IMR-90 (cell line): ENCODE measurements at regions not wholly inside any gene's neighbourhood (a gene's known extent, or its start where the extent isn't known, plus 50 kb on each side); places are given as distances from the start of the nearest gene placed in this dataset.

Source experiments
- ATAC-seq: fragments of 200-7000 bp; cut with Tn5 transposase; 2 replicates; pipeline ENCODE4 v1.9.1; 2020; ENCODE audit warnings: low read depth, mild to moderate bottlenecking, moderate library complexity
- BruUV-seq: library from RNA; stranded (reverse); fragments of 400-500 nt; replicated peaks from 2 replicates; lab custom pipeline; 2021; lab: Mats Ljungman, UMichigan
- CTCF ChIA-PET: fragments of 300-600 bp; formaldehyde crosslinking; extraction: SDS; loops from one replicate; lab custom pipeline; 2021; ENCODE audit warnings: antibody characterized with exemption; lab: Yijun Ruan, JAX
- POLR2A ChIA-PET: fragments of 300-600 bp; sonication (Branson Sonifier 250); formaldehyde crosslinking; loops from one replicate; lab custom pipeline; 2022; ENCODE audit warnings: antibody characterized with exemption; ENCODE audit not compliant: unreplicated experiment; lab: Charles Lee
- DNase-seq: peaks from one replicate; pipeline ENCODE4 v3.0.0; 2013
- H2AFZ ChIP-seq: replicated peaks from 2 replicates; pipeline ENCODE3; 2013; ENCODE audit warnings: low read length, mild to moderate bottlenecking; ENCODE audit not compliant: poor library complexity
- H2AK5ac ChIP-seq: 2 replicates; pipeline ENCODE4 v1.6.1; 2013; ENCODE audit warnings: low read depth, low read length, inconsistent platforms
- H2AK9ac ChIP-seq: replicated peaks from 2 replicates; pipeline ENCODE3; 2013; ENCODE audit warnings: mild to moderate bottlenecking, low read depth, low read length, moderate library complexity; ENCODE audit not compliant: poor library complexity
- H2BK120ac ChIP-seq: 2 replicates; pipeline ENCODE4 v1.6.1; 2013; ENCODE audit warnings: low read depth, low read length, inconsistent platforms
- H2BK15ac ChIP-seq: 3 replicates; pipeline ENCODE4 v1.6.1; 2013; ENCODE audit warnings: low read depth, low read length, inconsistent platforms
- H2BK20ac ChIP-seq: 2 replicates; pipeline ENCODE4 v1.6.1; 2013; ENCODE audit warnings: low read depth, mild to moderate bottlenecking, inconsistent platforms, low read length, moderate library complexity
- H2BK5ac ChIP-seq: 2 replicates; pipeline ENCODE4 v1.6.1; 2013; ENCODE audit warnings: mild to moderate bottlenecking, low read depth, low read length, inconsistent platforms; ENCODE audit not compliant: poor library complexity, severe bottlenecking
- H3K14ac ChIP-seq: replicated peaks from 2 replicates; pipeline ENCODE4 v1.6.1; 2013; ENCODE audit warnings: low read depth, low read length, inconsistent platforms
- H3K18ac ChIP-seq: 2 replicates; pipeline ENCODE4 v1.6.1; 2013; ENCODE audit warnings: low read depth, low read length, control low read depth
- H3K23ac ChIP-seq: 2 replicates; pipeline ENCODE4 v1.6.1; 2013; ENCODE audit warnings: low read depth, low read length, inconsistent platforms
- H3K27ac ChIP-seq: 2 replicates; pipeline ENCODE4 v1.5.1; 2013; ENCODE audit warnings: mild to moderate bottlenecking, control low read depth, low read length; ENCODE audit not compliant: insufficient read depth
- H3K27me3 ChIP-seq: 2 replicates; pipeline ENCODE4 v1.6.1; 2013; ENCODE audit warnings: low read length; ENCODE audit not compliant: control insufficient read depth, insufficient read depth
- H3K36me3 ChIP-seq: 2 replicates; pipeline ENCODE4 v1.6.1; 2013; ENCODE audit warnings: low read length, mixed read lengths; ENCODE audit not compliant: control insufficient read depth, insufficient read depth
- H3K4ac ChIP-seq: 2 replicates; pipeline ENCODE4 v1.6.1; 2013; ENCODE audit warnings: low read depth, low read length, inconsistent platforms
- H3K4me1 ChIP-seq: 2 replicates; pipeline ENCODE4 v1.6.1; 2013; ENCODE audit warnings: low read length, mixed read lengths; ENCODE audit not compliant: control insufficient read depth, insufficient read depth
- H3K4me2 ChIP-seq: 2 replicates; pipeline ENCODE4 v1.6.1; 2013; ENCODE audit warnings: low read depth, mild to moderate bottlenecking, control low read depth, low read length, moderate library complexity
- H3K4me3 ChIP-seq: 2 replicates; pipeline ENCODE4 v1.5.1; 2013; ENCODE audit warnings: low read depth, mild to moderate bottlenecking, control low read depth, low read length, moderate library complexity; ENCODE audit not compliant: insufficient read depth
- H3K56ac ChIP-seq: 2 replicates; pipeline ENCODE4 v1.6.1; 2013; ENCODE audit warnings: low read length, inconsistent platforms; ENCODE audit not compliant: insufficient read depth; ENCODE audit errors: extremely low read depth
- H3K79me1 ChIP-seq, 2 experiments: 2 replicates each; pipeline ENCODE4 v1.6.1; 2013; ENCODE audit warnings: low read length in 2 of 2, inconsistent platforms in 1 of 2, low read depth in 1 of 2
- H3K9ac ChIP-seq: 2 replicates; pipeline ENCODE4 v1.6.1; 2013; ENCODE audit warnings: low read depth, low read length, control low read depth
- H3K9me1 ChIP-seq: 2 replicates; pipeline ENCODE4 v1.6.1; 2013; ENCODE audit warnings: low read length, inconsistent platforms; ENCODE audit not compliant: insufficient read depth
- H3K9me3 ChIP-seq: 2 replicates; pipeline ENCODE4 v1.6.1; 2013; ENCODE audit warnings: low read length; ENCODE audit not compliant: control insufficient read depth, insufficient read depth
- H4K20me1 ChIP-seq: 2 replicates; pipeline ENCODE4 v1.6.1; 2013; ENCODE audit warnings: low read length, inconsistent platforms; ENCODE audit not compliant: insufficient read depth
- H4K5ac ChIP-seq: 2 replicates; pipeline ENCODE4 v1.6.1; 2013; ENCODE audit warnings: mild to moderate bottlenecking, low read depth, low read length, control low read depth
- H4K8ac ChIP-seq, 2 experiments: 2 replicates each; pipeline ENCODE4 v1.6.1; 2013; ENCODE audit warnings: low read depth in 2 of 2, low read length in 2 of 2, control low read depth in 1 of 2, inconsistent platforms in 1 of 2
- H4K91ac ChIP-seq: 2 replicates; pipeline ENCODE4 v1.6.1; 2013; ENCODE audit warnings: low read depth, low read length, inconsistent platforms; ENCODE audit not compliant: insufficient read depth
- BHLHE40 ChIP-seq: fragments of 150-350 bp; IDR thresholded peaks from 2 replicates; pipeline ENCODE4 v1.6.1; 2016; ENCODE audit warnings: mild to moderate bottlenecking, low read depth, low read length
- CEBPB ChIP-seq: IDR thresholded peaks from 2 replicates; pipeline ENCODE4 v1.6.1; 2012; ENCODE audit warnings: low read depth, low read length, improper control_type of control experiment
- CHD1 ChIP-seq: IDR thresholded peaks from 2 replicates; pipeline ENCODE4 v1.6.1; 2012; ENCODE audit warnings: low read depth, low read length, improper control_type of control experiment
- CTCF ChIP-seq: conservative IDR thresholded peaks from 2 replicates; pipeline ENCODE4 v1.5.1; 2012; ENCODE audit warnings: mild to moderate bottlenecking, low read depth, low read length, improper control_type of control experiment
- ELK1 ChIP-seq: fragments of 150-350 bp; IDR thresholded peaks from 2 replicates; pipeline ENCODE4 v1.6.1; 2016; ENCODE audit warnings: low read depth, mild to moderate bottlenecking, low read length, moderate library complexity, borderline replicate concordance
- FOS ChIP-seq: fragments of 150-350 bp; IDR thresholded peaks from 2 replicates; pipeline ENCODE4 v1.6.1; 2016; ENCODE audit warnings: low read depth, low read length
- MAFK ChIP-seq: IDR thresholded peaks from 2 replicates; pipeline ENCODE4 v1.6.1; 2012; ENCODE audit warnings: low read depth, low read length, improper control_type of control experiment
- MAZ ChIP-seq: IDR thresholded peaks from 2 replicates; pipeline ENCODE4 v1.6.1; 2012; ENCODE audit warnings: low read depth, mild to moderate bottlenecking, low read length, improper control_type of control experiment, moderate library complexity, borderline replicate concordance
- MXI1 ChIP-seq: IDR thresholded peaks from 2 replicates; pipeline ENCODE4 v1.6.1; 2012; ENCODE audit warnings: low read depth, mild to moderate bottlenecking, low read length, moderate library complexity, borderline replicate concordance
- NFE2L2 ChIP-seq: fragments of 150-350 bp; IDR thresholded peaks from 2 replicates; pipeline ENCODE4 v1.6.1; 2016; ENCODE audit warnings: low read depth, mild to moderate bottlenecking, low read length
- POLR2A ChIP-seq: IDR thresholded peaks from 2 replicates; pipeline ENCODE4 v1.6.1; 2012; ENCODE audit warnings: mild to moderate bottlenecking, low read depth, low read length
- RAD21 ChIP-seq: IDR thresholded peaks from 2 replicates; pipeline ENCODE4 v1.6.1; 2012; ENCODE audit warnings: low read length, improper control_type of control experiment
- RCOR1 ChIP-seq: IDR thresholded peaks from 2 replicates; pipeline ENCODE4 v1.6.1; 2012; ENCODE audit warnings: mild to moderate bottlenecking, low read length, improper control_type of control experiment; ENCODE audit not compliant: insufficient replicate concordance
- RFX5 ChIP-seq: IDR thresholded peaks from 2 replicates; pipeline ENCODE4 v1.8.0; 2012; ENCODE audit warnings: low read depth, mild to moderate bottlenecking, low read length, moderate library complexity
- SMC3 ChIP-seq: fragments of 150-350 bp; IDR thresholded peaks from 2 replicates; pipeline ENCODE4 v1.6.1; 2016; ENCODE audit warnings: low read depth, mild to moderate bottlenecking, antibody characterized with exemption, low read length, moderate library complexity
- USF2 ChIP-seq: fragments of 150-350 bp; IDR thresholded peaks from 2 replicates; pipeline ENCODE4 v1.6.1; 2017; ENCODE audit warnings: mild to moderate bottlenecking, antibody characterized with exemption, low read length, low read depth
- WGBS, 2 experiments: methylation state at CpG; one replicate each; pipeline versions ENCODE4 v1.1.5 to v1.1.7; 2013; ENCODE audit warnings: missing lambda C conversion rate in 2 of 2; ENCODE audit not compliant: insufficient read length in 1 of 2; ENCODE audit errors: extremely low coverage in 2 of 2; 5-methylcytosine and 5-hydroxymethylcytosine counted together
- dilution Hi-C: fragments of 300-500 bp; cut with HindIII; formaldehyde crosslinking; loops from one replicate; pipeline ENCODE4 v1.14.3; 2018; ENCODE audit warnings: low sequenced_read_pairs; ENCODE audit not compliant: unreplicated experiment
- in situ Hi-C: fragments of 300-500 bp; cut with MboI; formaldehyde crosslinking; loops from 3 replicates; pipeline ENCODE4 v1.14.3; 2019; ENCODE audit warnings: low sequenced_read_pairs, inconsistent platforms, mixed read lengths
- intact Hi-C: fragments of 100-400 bp; cut with micrococcal nuclease; formaldehyde crosslinking; loops from 2 replicates; pipeline ENCODE4 v1.10.0; 2022

GRCh38 chr1:188117436-188117835, 1288.7 kb downstream of the PLA2G4A start:
- TF ChIP-seq ELK1: no peak
- no peak for TF ChIP-seq POLR2A
- TF ChIP-seq CHD1: no peak
- TF ChIP-seq FOS: no peak
- TF ChIP-seq CEBPB: no peak
- no peak for TF ChIP-seq USF2
- TF ChIP-seq BHLHE40: no peak
- no peak for TF ChIP-seq CTCF
- TF ChIP-seq NFE2L2: no peak
- TF ChIP-seq RAD21: no peak
- no peak for TF ChIP-seq MAZ
- no peak for TF ChIP-seq RCOR1
- no peak for TF ChIP-seq MAFK
- no peak for TF ChIP-seq RFX5
- no peak for TF ChIP-seq MXI1
- no peak for TF ChIP-seq SMC3
- no peak overlapping the region for H3K4me2 ChIP-seq
- POLR2A ChIA-PET: no interaction called here
- H4K91ac ChIP-seq: no peak overlapping the region
- BruUV-seq: no TSS peak
- no peak overlapping the region for H3K9ac ChIP-seq
- H4K8ac ChIP-seq: no peak overlapping the region
- dilution Hi-C loops: no loop called here
- H3K14ac ChIP-seq: no peak overlapping the region
- H3K4me3 ChIP-seq: no peak overlapping the region
- no peak overlapping the region for H3K18ac ChIP-seq
- intact Hi-C loops: loop anchor here (10.0 kb wide), 1 partner anchor 1083 kb away; no protein-coding TSS in a partner anchor
- H2AFZ ChIP-seq: no peak overlapping the region
- no peaks in the 10 kb centered on the region for H3K4me1 ChIP-seq
- no peaks in the 10 kb centered on the region for H3K36me3 ChIP-seq
- no peak overlapping the region for H4K5ac ChIP-seq
- H3K27ac ChIP-seq: no peak overlapping the region
- DNase-seq: no peak
- H2AK5ac ChIP-seq: no peak overlapping the region
- in situ Hi-C loops: no loop called here
- H2BK120ac ChIP-seq: no peak overlapping the region
- no peak overlapping the region for H2BK15ac ChIP-seq
- 100% methylated on average over 1 of the region's 2 CpGs; no CpG with 5 or more reads in 1 of the 2 experiments for WGBS, 2 experiments
- H3K79me1 ChIP-seq: no peaks in the 10 kb centered on the region
- no peaks in the 10 kb centered on the region for H4K20me1 ChIP-seq
- H2BK20ac ChIP-seq: no peak overlapping the region
- H2AK9ac ChIP-seq: no peak overlapping the region
- H3K27me3 ChIP-seq: no peaks in the 10 kb centered on the region
- no peak overlapping the region for H3K4ac ChIP-seq
- CTCF ChIA-PET: no interaction called here
- ATAC-seq: no peak
- no peak overlapping the region for H3K23ac ChIP-seq
- H3K56ac ChIP-seq: no peak overlapping the region
- no peaks in the 10 kb centered on the region for H3K9me1 ChIP-seq
- H2BK5ac ChIP-seq: no peak overlapping the region
- H3K9me3 ChIP-seq: no peaks in the 10 kb centered on the region
